Ascending aorta (tissue), 2 donors: ENCODE measurements at regions not wholly inside any gene's neighbourhood (a gene's known extent, or its start where the extent isn't known, plus 50 kb on each side); places are given as distances from the start of the nearest gene placed in this dataset.
"Not testable (repeated sequence)": the region's sequence is repeated elsewhere in the genome, so short reads cannot be mapped to it uniquely, and the experiment has no call there.

Experiments
- DNase-seq, 2 donors: peaks; one replicate each; pipeline ENCODE4 v3.0.0-alpha.2; 2019; ENCODE audit warnings: low spot score in 2 of 2
- H3K27ac ChIP-seq, 2 donors: fragments of 200-600 bp; sonication (generic); one replicate each; pipeline ENCODE4 v1.5.1; 2016 to 2017; ENCODE audit warnings: mild to moderate bottlenecking in 1 of 2
- H3K27me3 ChIP-seq: fragments of 200-600 bp; sonication (generic); one replicate; pipeline ENCODE4 v1.5.1; 2017
- H3K36me3 ChIP-seq, 2 donors: fragments of 200-600 bp; sonication (generic); one replicate each; pipeline ENCODE4 v1.5.1; 2016
- H3K4me1 ChIP-seq, 2 donors: fragments of 200-600 bp; sonication (generic); one replicate each; pipeline ENCODE4 v1.5.1; 2016 to 2017; ENCODE audit warnings: mild to moderate bottlenecking in 1 of 2
- H3K4me3 ChIP-seq, 2 donors: fragments of 200-600 bp; sonication (generic); one replicate each; pipeline ENCODE4 v1.5.1; 2016 to 2017; ENCODE audit warnings: mild to moderate bottlenecking in 1 of 2
- H3K9me3 ChIP-seq, 2 donors: fragments of 200-600 bp; sonication (generic); one replicate each; pipeline ENCODE4 v1.5.1; 2016
- intact Hi-C: fragments of 100-400 bp; cut with DNase I; formaldehyde crosslinking; loops from one replicate; pipeline ENCODE4 v1.15.1; 2023
- TF ChIP-seq, protein P1 (sequence below), 3 experiments: fragments of 200-600 bp in 2 of 3; fragments of 450-650 bp in 1 of 3; sonication (generic) in 2 of 3; IDR thresholded peaks; one replicate each; pipeline ENCODE4 v1.5.1; 2016 to 2019; ENCODE audit warnings: antibody characterized with exemption in 3 of 3, mild to moderate bottlenecking in 1 of 3, moderate library complexity in 1 of 3

- H3K4me1 ChIP-seq, result peaks cover 0 to 12% of the 10 kb centered on the region in 2 donors
- intact Hi-C loops, result loop anchor here (10.0 kb wide), 1 partner anchor 96 kb away; the partner anchor contains the start of gene THUMPD2
- H3K27ac ChIP-seq, result no peak overlapping the region
- TF ChIP-seq, protein P1, sequence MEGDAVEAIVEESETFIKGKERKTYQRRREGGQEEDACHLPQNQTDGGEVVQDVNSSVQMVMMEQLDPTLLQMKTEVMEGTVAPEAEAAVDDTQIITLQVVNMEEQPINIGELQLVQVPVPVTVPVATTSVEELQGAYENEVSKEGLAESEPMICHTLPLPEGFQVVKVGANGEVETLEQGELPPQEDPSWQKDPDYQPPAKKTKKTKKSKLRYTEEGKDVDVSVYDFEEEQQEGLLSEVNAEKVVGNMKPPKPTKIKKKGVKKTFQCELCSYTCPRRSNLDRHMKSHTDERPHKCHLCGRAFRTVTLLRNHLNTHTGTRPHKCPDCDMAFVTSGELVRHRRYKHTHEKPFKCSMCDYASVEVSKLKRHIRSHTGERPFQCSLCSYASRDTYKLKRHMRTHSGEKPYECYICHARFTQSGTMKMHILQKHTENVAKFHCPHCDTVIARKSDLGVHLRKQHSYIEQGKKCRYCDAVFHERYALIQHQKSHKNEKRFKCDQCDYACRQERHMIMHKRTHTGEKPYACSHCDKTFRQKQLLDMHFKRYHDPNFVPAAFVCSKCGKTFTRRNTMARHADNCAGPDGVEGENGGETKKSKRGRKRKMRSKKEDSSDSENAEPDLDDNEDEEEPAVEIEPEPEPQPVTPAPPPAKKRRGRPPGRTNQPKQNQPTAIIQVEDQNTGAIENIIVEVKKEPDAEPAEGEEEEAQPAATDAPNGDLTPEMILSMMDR (IDR thresholded peaks at IDR 0.05), result no peak
- H3K4me3 ChIP-seq, result no peak overlapping the region
- no peaks in the 10 kb centered on the region for H3K9me3 ChIP-seq
- no peak for DNase-seq
- no peaks in the 10 kb centered on the region for H3K27me3 ChIP-seq
- H3K36me3 ChIP-seq, result no peaks in the 10 kb centered on the region
Measured at GRCh38 chr2:39870871-39871270, 91.8 kb upstream of the THUMPD2 start.

- H3K27ac ChIP-seq, result no peak overlapping the region
- no peak overlapping the region for H3K4me3 ChIP-seq
- no peaks in the 10 kb centered on the region for H3K36me3 ChIP-seq
- intact Hi-C loops, result no loop called here
- H3K4me1 ChIP-seq, result no peaks in the 10 kb centered on the region
- H3K9me3 ChIP-seq, result no peaks in the 10 kb centered on the region
- no peaks in the 10 kb centered on the region for H3K27me3 ChIP-seq
- TF ChIP-seq, protein P1 (IDR thresholded peaks at IDR 0.05), result no peak
- DNase-seq, result no peak
Measured at GRCh38 chr2:39867268-39867667, 88.2 kb upstream of the THUMPD2 start.

DNA sequence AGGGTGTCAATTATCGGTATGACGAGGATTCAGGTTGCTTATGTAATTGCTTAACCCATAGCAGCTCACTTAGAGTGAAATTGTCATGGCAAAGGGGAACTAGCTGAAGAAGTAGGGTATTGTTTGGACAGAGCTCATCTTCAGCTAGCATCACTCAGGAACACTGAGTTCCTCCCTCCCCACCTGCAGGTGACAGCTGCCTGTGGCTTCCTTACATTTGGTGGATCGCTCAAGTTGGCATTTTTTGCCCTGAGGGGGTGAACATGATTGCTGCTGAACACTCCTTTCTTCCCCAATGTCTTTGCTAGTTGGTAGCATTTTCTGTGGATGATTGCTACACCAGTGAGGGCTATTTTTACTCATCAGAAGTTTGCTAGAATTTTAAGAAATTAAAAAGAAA, 86.7 kb upstream of the THUMPD2 start:
- TF ChIP-seq, protein P1 (IDR thresholded peaks at IDR 0.05), result no peak
- H3K9me3 ChIP-seq, result no peaks in the 10 kb centered on the region

GRCh38 chr2:39863672-39864071, 84.6 kb upstream of the THUMPD2 start:
- H3K4me3 ChIP-seq, H3K27me3 ChIP-seq, intact Hi-C loops, H3K4me1 ChIP-seq, H3K27ac ChIP-seq, H3K36me3 ChIP-seq, DNase-seq, H3K9me3 ChIP-seq: not testable (repeated sequence)

More for the DNA sequence above, 86.7 kb upstream of the THUMPD2 start:
- Histone ChIP-seq H3K4me1 (no peaks in the 10 kb centered on the region), H3K27ac (no peak overlapping the region), H3K27me3 (no peaks in the 10 kb centered on the region), H3K36me3 (no peaks in the 10 kb centered on the region), H3K4me3 (no peak overlapping the region)
- DNase-seq, result no peak
- intact Hi-C loops, result no loop called here

DNA sequence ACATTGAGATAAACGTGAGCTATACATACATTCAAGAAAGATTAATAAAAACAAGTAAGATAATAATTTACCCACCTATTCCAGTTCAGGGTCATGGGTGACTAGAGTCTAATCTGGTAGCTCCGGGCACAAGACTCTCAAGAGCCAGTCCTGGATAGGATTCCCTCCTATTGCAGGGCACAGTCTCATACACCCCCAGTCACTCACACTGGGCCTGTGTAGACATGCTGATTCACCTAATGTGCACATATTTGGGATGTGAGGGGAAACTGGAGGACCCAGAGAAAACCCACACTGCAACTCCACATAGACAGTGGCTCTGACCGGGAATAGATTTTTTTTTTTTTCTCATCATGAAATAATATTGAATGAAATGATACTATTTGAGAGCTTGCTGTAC, 81.5 kb upstream of the THUMPD2 start:
- no peaks in the 10 kb centered on the region for H3K9me3 ChIP-seq
- no peaks in the 10 kb centered on the region for H3K36me3 ChIP-seq
- H3K4me3 ChIP-seq, result no peak overlapping the region
- TF ChIP-seq, protein P1 (IDR thresholded peaks at IDR 0.05), result no peak
- no peak for DNase-seq
- intact Hi-C loops, result no loop called here
- no peaks in the 10 kb centered on the region for H3K27me3 ChIP-seq
- no peaks in the 10 kb centered on the region for H3K4me1 ChIP-seq
- no peak overlapping the region for H3K27ac ChIP-seq

- intact Hi-C loops, result no loop called here
- TF ChIP-seq, protein P1 (IDR thresholded peaks at IDR 0.05), result no peak
- no peaks in the 10 kb centered on the region for H3K36me3 ChIP-seq
- no peaks in the 10 kb centered on the region for H3K27me3 ChIP-seq
- H3K4me3 ChIP-seq, result no peak overlapping the region
- no peak for DNase-seq
- no peak overlapping the region for H3K27ac ChIP-seq
- no peaks in the 10 kb centered on the region for H3K9me3 ChIP-seq
- no peaks in the 10 kb centered on the region for H3K4me1 ChIP-seq
Measured at GRCh38 chr2:39858677-39859076, 79.6 kb upstream of the THUMPD2 start.
